ENCODE measurements at regions not wholly inside any gene's neighbourhood (a gene's known extent, or its start where the extent isn't known, plus 50 kb on each side); places are given as distances from the start of the nearest gene placed in this dataset.

GRCh38 chr3:13266005-13266404 lies 154.1 kb downstream of the NUP210 start:
- no peak for TF ChIP-seq CTCF (conservative IDR thresholded peaks at IDR 0.05; ENCODE audit: low read depth, low read length)
- no peak for DNase-seq (ENCODE audit: low read depth)
- H3K4me3 ChIP-seq (ENCODE audit: low read depth, low read length) = no peak overlapping the region

DNA sequence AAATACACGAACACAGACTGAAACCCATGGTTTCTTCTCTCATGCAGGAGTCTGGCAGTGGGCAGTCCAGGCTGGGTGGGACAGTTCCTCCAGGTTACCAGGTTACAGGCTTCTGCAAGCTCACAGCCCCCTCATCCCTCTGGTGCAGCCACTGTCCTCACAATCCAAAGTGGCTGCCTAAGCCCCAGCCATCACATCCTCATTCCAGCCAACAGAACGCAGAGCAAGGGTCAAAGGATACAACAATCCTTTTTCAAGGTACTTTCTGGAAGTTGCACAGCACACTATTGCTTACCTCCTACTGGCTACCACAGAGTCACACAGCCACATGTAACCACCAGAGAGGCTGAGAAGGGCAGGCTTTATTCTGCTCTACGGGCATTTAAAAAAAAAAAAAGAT lies 154.6 kb downstream of the NUP210 start:
- no peak for TF ChIP-seq CTCF (conservative IDR thresholded peaks at IDR 0.05; ENCODE audit: low read depth, low read length)
- H3K4me3 ChIP-seq (ENCODE audit: low read depth, low read length) = no peak overlapping the region
- DNase-seq (ENCODE audit: low read depth) = no peak

GRCh38 chr3:13265016-13265415 lies 155.1 kb downstream of the NUP210 start:
- DNase-seq (ENCODE audit: low read depth) = no peak
- no peak for TF ChIP-seq CTCF (conservative IDR thresholded peaks at IDR 0.05; ENCODE audit: low read depth, low read length)
- H3K4me3 ChIP-seq (ENCODE audit: low read depth, low read length) = no peak overlapping the region

DNA sequence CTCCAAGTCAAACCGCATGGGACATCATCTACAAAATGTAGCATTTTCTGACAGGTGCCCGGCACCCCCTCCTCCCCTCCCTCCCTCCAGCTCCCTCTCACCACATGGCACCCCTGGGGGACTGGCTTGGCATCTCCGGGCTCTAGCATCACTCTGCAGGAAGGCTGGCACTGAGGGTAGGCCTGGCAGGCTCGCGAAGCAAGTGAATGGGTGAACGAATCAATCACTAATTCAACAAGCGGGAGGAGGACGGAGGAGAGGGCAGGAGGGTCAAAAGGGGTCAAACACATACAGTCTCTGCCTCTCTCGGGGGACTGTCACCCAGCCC lies 155.7 kb downstream of the NUP210 start:
- no peak overlapping the region for H3K4me3 ChIP-seq (ENCODE audit: low read depth, low read length)
- DNase-seq (ENCODE audit: low read depth) = no peak
- no peak for TF ChIP-seq CTCF (conservative IDR thresholded peaks at IDR 0.05; ENCODE audit: low read depth, low read length)

- H3K4me3 ChIP-seq (ENCODE audit: low read depth, low read length) = no peak overlapping the region
- peak; percentile 38 for DNase-seq (ENCODE audit: low read depth)
- no peak for TF ChIP-seq CTCF (conservative IDR thresholded peaks at IDR 0.05; ENCODE audit: low read depth, low read length)
Observed at GRCh38 chr3:13263770-13264467, 156.2 kb downstream of the NUP210 start.

DNA sequence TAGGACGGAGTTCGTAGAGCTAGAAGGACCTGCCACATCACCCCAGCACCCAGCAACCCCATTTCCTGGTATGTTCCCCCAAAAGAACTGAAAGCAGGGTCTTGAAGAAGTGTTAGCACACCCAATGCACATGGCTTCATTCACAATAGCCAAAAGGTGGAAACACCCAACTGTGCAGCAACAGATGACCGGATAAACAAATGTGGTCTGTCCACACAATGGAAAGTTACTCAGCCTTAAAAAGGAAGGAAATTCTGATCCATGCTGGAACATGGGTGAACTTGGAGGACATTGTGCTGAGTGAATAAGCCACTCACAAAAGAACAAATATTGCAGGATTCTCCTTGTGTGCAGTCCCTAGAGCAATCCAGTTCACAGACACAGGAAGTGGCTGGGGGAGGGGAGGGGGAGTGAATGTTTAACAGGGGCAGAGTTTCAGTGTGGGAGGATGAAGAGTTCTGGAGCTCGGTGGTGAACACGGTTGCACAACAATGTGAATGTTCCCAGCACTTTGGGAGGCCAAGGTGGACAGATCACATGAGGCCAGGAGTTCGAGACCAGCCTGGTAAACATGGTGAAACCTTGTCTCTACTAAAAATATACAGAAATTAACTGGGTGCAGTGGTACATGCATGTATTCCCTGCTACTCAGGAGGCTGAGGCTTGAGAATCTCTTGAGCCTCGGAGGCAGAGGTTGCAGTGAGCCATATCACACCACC lies 157.5 kb downstream of the NUP210 start:
- peak; percentile 94 for DNase-seq (ENCODE audit: low read depth)
- TF ChIP-seq CTCF (conservative IDR thresholded peaks at IDR 0.05; ENCODE audit: low read depth, low read length) = no peak
- H3K4me3 ChIP-seq (ENCODE audit: low read depth, low read length) = no peak overlapping the region

- no peak for DNase-seq (ENCODE audit: low read depth)
- TF ChIP-seq CTCF (conservative IDR thresholded peaks at IDR 0.05; ENCODE audit: low read depth, low read length) = no peak
- no peak overlapping the region for H3K4me3 ChIP-seq (ENCODE audit: low read depth, low read length)
Observed at GRCh38 chr3:13261892-13262291, 158.2 kb downstream of the NUP210 start.
